Retinal pigment epithelial cell (primary cell): ENCODE measurements at regions not wholly inside any gene's neighbourhood (a gene's known extent, or its start where the extent isn't known, plus 50 kb on each side); places are given as distances from the start of the nearest gene placed in this dataset.

Source experiments
- DNase-seq: peaks from one replicate; pipeline ENCODE4 v3.0.0-alpha.2; 2010; ENCODE audit warnings: low read depth
- H3K4me3 ChIP-seq: 2 replicates; pipeline ENCODE4 v1.5.1; 2011; ENCODE audit warnings: mild to moderate bottlenecking, low read length, control low read depth, moderate library complexity
- CTCF ChIP-seq: conservative IDR thresholded peaks from 2 replicates; pipeline ENCODE4 v1.5.1; 2011; ENCODE audit warnings: low read depth, low read length, control low read depth, inconsistent platforms

- H3K4me3 ChIP-seq: no peak overlapping the region
- DNase-seq: no peak
- no peak for TF ChIP-seq CTCF
Measured at GRCh38 chr22:47474464-47474863, 712.0 kb downstream of the TBC1D22A start.

- no peak for TF ChIP-seq CTCF
- no peak overlapping the region for H3K4me3 ChIP-seq
- DNase-seq: no peak
Measured at GRCh38 chr22:47472636-47473035, 710.2 kb downstream of the TBC1D22A start.

- H3K4me3 ChIP-seq: no peak overlapping the region
- TF ChIP-seq CTCF: no peak
- DNase-seq: no peak
Measured at GRCh38 chr22:47471406-47471805, 709.0 kb downstream of the TBC1D22A start.

GRCh38 chr22:47465809-47466208 lies 703.4 kb downstream of the TBC1D22A start:
- TF ChIP-seq CTCF: no peak

GRCh38 chr22:47465222-47465621 lies 702.8 kb downstream of the TBC1D22A start:
- no peak for TF ChIP-seq CTCF
- DNase-seq: no peak
- no peak overlapping the region for H3K4me3 ChIP-seq

More at GRCh38 chr22:47465809-47466208, 703.4 kb downstream of the TBC1D22A start:
- no peak overlapping the region for H3K4me3 ChIP-seq
- DNase-seq: no peak

GRCh38 chr22:47463220-47463619 lies 700.8 kb downstream of the TBC1D22A start:
- no peak for TF ChIP-seq CTCF
- DNase-seq: no peak
- no peak overlapping the region for H3K4me3 ChIP-seq

GRCh38 chr22:47460861-47461260 lies 698.4 kb downstream of the TBC1D22A start:
- TF ChIP-seq CTCF: no peak
- H3K4me3 ChIP-seq: no peak overlapping the region
- no peak for DNase-seq
